A549 (cell line): ENCODE measurements at regions not wholly inside any gene's neighbourhood (a gene's known extent, or its start where the extent isn't known, plus 50 kb on each side); places are given as distances from the start of the nearest gene placed in this dataset.

Experiments used
- EHMT2 ChIP-seq: fragments of 200-600 bp; sonication (generic); IDR thresholded peaks from 2 replicates; pipeline ENCODE4 v1.6.1; 2016; ENCODE audit warnings: antibody characterized with exemption, low read depth, mild to moderate bottlenecking, moderate library complexity
- FOSL2 ChIP-seq, 2 experiments: fragments of 450-650 bp in 1 of 2; fragments of >200 bp in 1 of 2; sonication (Bioruptor Twin) in 1 of 2; formaldehyde crosslinking; IDR thresholded peaks; 2 replicates each; pipeline versions ENCODE4 v1.5.0 to v1.6.1; 2016 to 2020; ENCODE audit warnings: mild to moderate bottlenecking in 1 of 2, moderate library complexity in 1 of 2
- POLR2A ChIP-seq: IDR thresholded peaks from 2 replicates; pipeline ENCODE4 v1.6.1; 2012; ENCODE audit warnings: mild to moderate bottlenecking, low read length
- RCOR1 ChIP-seq: fragments of 150-350 bp; IDR thresholded peaks from 2 replicates; pipeline ENCODE4 v1.6.1; 2014; ENCODE audit warnings: antibody characterized with exemption, low read length, low read depth
- RFX5 ChIP-seq: fragments of 450-650 bp; IDR thresholded peaks from 2 replicates; pipeline ENCODE4 v1.7.1; 2014; ENCODE audit warnings: antibody characterized with exemption, mild to moderate bottlenecking, moderate library complexity
- ZSCAN20 ChIP-seq: fragments of 250-450 bp; sonication (Bioruptor Pico); IDR thresholded peaks from 2 replicates; pipeline ENCODE4 v1.8.0; 2022; ENCODE audit warnings: mild to moderate bottlenecking, moderate library complexity
- TF ChIP-seq, protein P1 (sequence below): fragments of >200 bp; sonication (Bioruptor Twin); formaldehyde crosslinking; IDR thresholded peaks from 3 replicates; pipeline ENCODE4 v1.5.1; 2016
- TF ChIP-seq, protein P2 (sequence below): IDR thresholded peaks from 2 replicates; pipeline ENCODE4 v1.6.1; 2012
- TF ChIP-seq, protein P3 (sequence below): fragments of 200-600 bp; sonication (generic); IDR thresholded peaks from 2 replicates; pipeline ENCODE4 v1.6.1; 2016; ENCODE audit warnings: antibody characterized with exemption, mild to moderate bottlenecking, moderate library complexity
- TF ChIP-seq, protein P4 (sequence below): fragments of 450-650 bp; IDR thresholded peaks from 2 replicates; pipeline ENCODE4 v1.6.1; 2014; ENCODE audit warnings: antibody characterized with exemption

DNA sequence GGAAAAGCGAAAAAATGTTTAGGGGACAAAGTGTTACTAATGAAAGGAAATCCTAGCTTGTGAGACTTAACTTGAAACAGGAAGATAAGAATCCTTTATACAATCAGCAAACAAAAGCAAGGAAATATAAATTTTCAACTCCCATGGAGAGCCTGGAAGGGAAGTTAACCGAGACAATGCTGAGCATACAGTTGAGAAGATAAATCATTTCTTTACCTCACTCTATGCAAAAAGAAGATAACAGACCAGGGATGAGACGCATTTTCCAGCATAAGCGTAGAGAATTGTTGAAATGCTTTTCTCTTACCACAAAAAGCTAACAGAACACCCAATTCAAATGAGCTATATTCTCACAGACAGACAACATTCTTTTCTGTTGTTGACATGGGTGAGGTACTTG is 309.6 kb downstream of the CWC27 start:
- TF ChIP-seq FOSL2 (IDR thresholded peaks at IDR 0.05) (no peak), FOSL2 (CRISPR knock-in tag; IDR thresholded peaks at IDR 0.05) (no peak), ZSCAN20 (CRISPR knock-in tag) (no peak), POLR2A (no peak), RFX5 (no peak), RCOR1 (no peak), EHMT2 (no peak)
- TF ChIP-seq, protein P1, sequence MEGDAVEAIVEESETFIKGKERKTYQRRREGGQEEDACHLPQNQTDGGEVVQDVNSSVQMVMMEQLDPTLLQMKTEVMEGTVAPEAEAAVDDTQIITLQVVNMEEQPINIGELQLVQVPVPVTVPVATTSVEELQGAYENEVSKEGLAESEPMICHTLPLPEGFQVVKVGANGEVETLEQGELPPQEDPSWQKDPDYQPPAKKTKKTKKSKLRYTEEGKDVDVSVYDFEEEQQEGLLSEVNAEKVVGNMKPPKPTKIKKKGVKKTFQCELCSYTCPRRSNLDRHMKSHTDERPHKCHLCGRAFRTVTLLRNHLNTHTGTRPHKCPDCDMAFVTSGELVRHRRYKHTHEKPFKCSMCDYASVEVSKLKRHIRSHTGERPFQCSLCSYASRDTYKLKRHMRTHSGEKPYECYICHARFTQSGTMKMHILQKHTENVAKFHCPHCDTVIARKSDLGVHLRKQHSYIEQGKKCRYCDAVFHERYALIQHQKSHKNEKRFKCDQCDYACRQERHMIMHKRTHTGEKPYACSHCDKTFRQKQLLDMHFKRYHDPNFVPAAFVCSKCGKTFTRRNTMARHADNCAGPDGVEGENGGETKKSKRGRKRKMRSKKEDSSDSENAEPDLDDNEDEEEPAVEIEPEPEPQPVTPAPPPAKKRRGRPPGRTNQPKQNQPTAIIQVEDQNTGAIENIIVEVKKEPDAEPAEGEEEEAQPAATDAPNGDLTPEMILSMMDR, result no peak
- TF ChIP-seq, protein P2, sequence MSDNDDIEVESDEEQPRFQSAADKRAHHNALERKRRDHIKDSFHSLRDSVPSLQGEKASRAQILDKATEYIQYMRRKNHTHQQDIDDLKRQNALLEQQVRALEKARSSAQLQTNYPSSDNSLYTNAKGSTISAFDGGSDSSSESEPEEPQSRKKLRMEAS, result no peak
- TF ChIP-seq, protein P3, sequence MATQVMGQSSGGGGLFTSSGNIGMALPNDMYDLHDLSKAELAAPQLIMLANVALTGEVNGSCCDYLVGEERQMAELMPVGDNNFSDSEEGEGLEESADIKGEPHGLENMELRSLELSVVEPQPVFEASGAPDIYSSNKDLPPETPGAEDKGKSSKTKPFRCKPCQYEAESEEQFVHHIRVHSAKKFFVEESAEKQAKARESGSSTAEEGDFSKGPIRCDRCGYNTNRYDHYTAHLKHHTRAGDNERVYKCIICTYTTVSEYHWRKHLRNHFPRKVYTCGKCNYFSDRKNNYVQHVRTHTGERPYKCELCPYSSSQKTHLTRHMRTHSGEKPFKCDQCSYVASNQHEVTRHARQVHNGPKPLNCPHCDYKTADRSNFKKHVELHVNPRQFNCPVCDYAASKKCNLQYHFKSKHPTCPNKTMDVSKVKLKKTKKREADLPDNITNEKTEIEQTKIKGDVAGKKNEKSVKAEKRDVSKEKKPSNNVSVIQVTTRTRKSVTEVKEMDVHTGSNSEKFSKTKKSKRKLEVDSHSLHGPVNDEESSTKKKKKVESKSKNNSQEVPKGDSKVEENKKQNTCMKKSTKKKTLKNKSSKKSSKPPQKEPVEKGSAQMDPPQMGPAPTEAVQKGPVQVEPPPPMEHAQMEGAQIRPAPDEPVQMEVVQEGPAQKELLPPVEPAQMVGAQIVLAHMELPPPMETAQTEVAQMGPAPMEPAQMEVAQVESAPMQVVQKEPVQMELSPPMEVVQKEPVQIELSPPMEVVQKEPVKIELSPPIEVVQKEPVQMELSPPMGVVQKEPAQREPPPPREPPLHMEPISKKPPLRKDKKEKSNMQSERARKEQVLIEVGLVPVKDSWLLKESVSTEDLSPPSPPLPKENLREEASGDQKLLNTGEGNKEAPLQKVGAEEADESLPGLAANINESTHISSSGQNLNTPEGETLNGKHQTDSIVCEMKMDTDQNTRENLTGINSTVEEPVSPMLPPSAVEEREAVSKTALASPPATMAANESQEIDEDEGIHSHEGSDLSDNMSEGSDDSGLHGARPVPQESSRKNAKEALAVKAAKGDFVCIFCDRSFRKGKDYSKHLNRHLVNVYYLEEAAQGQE, result no peak
- TF ChIP-seq, protein P4, sequence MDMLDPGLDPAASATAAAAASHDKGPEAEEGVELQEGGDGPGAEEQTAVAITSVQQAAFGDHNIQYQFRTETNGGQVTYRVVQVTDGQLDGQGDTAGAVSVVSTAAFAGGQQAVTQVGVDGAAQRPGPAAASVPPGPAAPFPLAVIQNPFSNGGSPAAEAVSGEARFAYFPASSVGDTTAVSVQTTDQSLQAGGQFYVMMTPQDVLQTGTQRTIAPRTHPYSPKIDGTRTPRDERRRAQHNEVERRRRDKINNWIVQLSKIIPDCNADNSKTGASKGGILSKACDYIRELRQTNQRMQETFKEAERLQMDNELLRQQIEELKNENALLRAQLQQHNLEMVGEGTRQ, result no peak
